ENCODE measurements at regions not wholly inside any gene's neighbourhood (a gene's known extent, or its start where the extent isn't known, plus 50 kb on each side); places are given as distances from the start of the nearest gene placed in this dataset.

DNA sequence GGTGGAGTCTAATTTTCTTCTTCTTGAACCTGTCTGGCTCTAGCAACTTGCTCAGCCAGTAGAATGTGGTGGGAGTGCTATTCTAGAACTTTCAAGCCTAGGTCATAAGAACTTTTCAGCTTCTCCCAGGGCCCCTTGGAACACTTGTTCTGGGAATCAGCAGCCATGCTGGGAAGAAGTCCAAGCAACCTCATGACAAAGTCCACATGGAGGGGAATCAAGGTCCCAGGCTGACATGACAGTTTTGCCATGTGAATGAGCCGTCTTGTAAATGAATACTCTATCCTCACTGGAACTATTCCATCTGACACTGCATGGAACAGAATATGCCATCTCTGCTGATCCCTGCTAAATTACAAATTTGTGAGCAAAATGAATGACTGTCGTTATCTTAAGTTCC is 214.2 kb upstream of the TBX3 start:
- no peak for TF ChIP-seq EZH2 (IDR thresholded peaks at IDR 0.05; ENCODE audit: low read length, missing control alignments)
- no peak for TF ChIP-seq CTCF (conservative IDR thresholded peaks at IDR 0.05 in 1 of 2, IDR thresholded peaks at IDR 0.05 in 1 of 2; ENCODE audit: low read depth in 1 of 2, low read length in 2 of 2)
- no peaks in the 10 kb centered on the region for H3K27me3 ChIP-seq (ENCODE audit: control insufficient read depth, insufficient read depth, low read length)
- H3K36me3 ChIP-seq (ENCODE audit: control insufficient read depth, insufficient read depth, low read length): no peaks in the 10 kb centered on the region
- DNase-seq (ENCODE audit: low read depth in 2 of 2): no peak
- H3K9ac ChIP-seq (ENCODE audit: insufficient read depth, low read length): no peak overlapping the region
- no peak overlapping the region for H2AFZ ChIP-seq (ENCODE audit: low read length)
- H3K4me3 ChIP-seq (replicated peaks in 1 of 4; ENCODE audit: control extremely low read depth in 1 of 4, insufficient read depth in 1 of 4, low read depth in 3 of 4, low read length in 4 of 4): no peak overlapping the region
- H3K4me1 ChIP-seq (ENCODE audit: control insufficient read depth, extremely low read depth, insufficient read depth, low read length): peaks cover 6% of the 10 kb centered on the region
- no peak overlapping the region for H3K27ac ChIP-seq (ENCODE audit: insufficient read depth, low read length)
- no peaks in the 10 kb centered on the region for H3K79me2 ChIP-seq (ENCODE audit: control insufficient read depth, insufficient read depth, low read length)
- no peak overlapping the region for H3K4me2 ChIP-seq (ENCODE audit: extremely low read depth, insufficient read depth, low read length)
- no peaks in the 10 kb centered on the region for H4K20me1 ChIP-seq (ENCODE audit: control insufficient read depth, extremely low read depth, insufficient read depth, low read length)
- H3K9me3 ChIP-seq (ENCODE audit: control insufficient read depth, insufficient read depth, low read depth, low read length): no peaks in the 10 kb centered on the region

DNA sequence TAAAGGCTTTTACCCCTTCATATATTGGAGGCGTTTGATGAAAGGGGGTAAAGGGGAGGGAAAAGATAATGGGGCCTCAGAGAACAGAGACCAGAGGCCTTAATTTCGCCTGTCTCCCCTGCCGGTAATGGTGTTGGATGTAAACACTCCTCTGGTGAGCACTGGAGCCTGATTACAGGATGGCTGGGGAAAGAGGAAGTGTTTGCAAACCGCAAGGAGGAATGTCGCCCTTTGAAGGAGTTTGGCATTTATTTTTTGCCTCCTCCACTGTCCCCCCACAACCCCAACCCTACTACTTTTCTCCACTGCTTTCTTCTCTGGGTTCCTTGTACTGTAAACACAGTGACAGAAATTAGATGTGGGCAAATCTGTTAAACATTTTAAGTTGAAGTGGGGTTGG is 211.9 kb upstream of the TBX3 start:
- Histone ChIP-seq H3K4me2 (ENCODE audit: extremely low read depth, insufficient read depth, low read length) (peak overlapping the region; percentile 2), H3K27me3 (ENCODE audit: control insufficient read depth, insufficient read depth, low read length) (no peaks in the 10 kb centered on the region), H4K20me1 (ENCODE audit: control insufficient read depth, extremely low read depth, insufficient read depth, low read length) (no peaks in the 10 kb centered on the region), H3K9me3 (ENCODE audit: control insufficient read depth, insufficient read depth, low read depth, low read length) (no peaks in the 10 kb centered on the region), H3K4me3 (replicated peaks in 1 of 4; ENCODE audit: control extremely low read depth in 1 of 4, insufficient read depth in 1 of 4, low read depth in 3 of 4, low read length in 4 of 4) (no peak overlapping the region), H3K27ac (ENCODE audit: insufficient read depth, low read length) (no peak overlapping the region), H3K36me3 (ENCODE audit: control insufficient read depth, insufficient read depth, low read length) (no peaks in the 10 kb centered on the region), H3K4me1 (ENCODE audit: control insufficient read depth, extremely low read depth, insufficient read depth, low read length) (no peaks in the 10 kb centered on the region), H2AFZ (ENCODE audit: low read length) (no peak overlapping the region), H3K9ac (ENCODE audit: insufficient read depth, low read length) (no peak overlapping the region), H3K79me2 (ENCODE audit: control insufficient read depth, insufficient read depth, low read length) (no peaks in the 10 kb centered on the region)
- peak in 1 of 2 donors; percentile 25 for DNase-seq (ENCODE audit: low read depth in 2 of 2)
- TF ChIP-seq CTCF (conservative IDR thresholded peaks at IDR 0.05 in 1 of 2, IDR thresholded peaks at IDR 0.05 in 1 of 2; ENCODE audit: low read depth in 1 of 2, low read length in 2 of 2): no peak
- no peak for TF ChIP-seq EZH2 (IDR thresholded peaks at IDR 0.05; ENCODE audit: low read length, missing control alignments)

- Histone ChIP-seq H3K4me3 (replicated peaks in 1 of 4; ENCODE audit: control extremely low read depth in 1 of 4, insufficient read depth in 1 of 4, low read depth in 3 of 4, low read length in 4 of 4) (no peak overlapping the region), H3K4me1 (ENCODE audit: control insufficient read depth, extremely low read depth, insufficient read depth, low read length) (no peaks in the 10 kb centered on the region), H3K27ac (ENCODE audit: insufficient read depth, low read length) (no peak overlapping the region), H3K27me3 (ENCODE audit: control insufficient read depth, insufficient read depth, low read length) (no peaks in the 10 kb centered on the region), H3K4me2 (ENCODE audit: extremely low read depth, insufficient read depth, low read length) (no peak overlapping the region), H3K9me3 (ENCODE audit: control insufficient read depth, insufficient read depth, low read depth, low read length) (no peaks in the 10 kb centered on the region), H3K9ac (ENCODE audit: insufficient read depth, low read length) (no peak overlapping the region), H2AFZ (ENCODE audit: low read length) (no peak overlapping the region), H3K36me3 (ENCODE audit: control insufficient read depth, insufficient read depth, low read length) (no peaks in the 10 kb centered on the region), H3K79me2 (ENCODE audit: control insufficient read depth, insufficient read depth, low read length) (no peaks in the 10 kb centered on the region), H4K20me1 (ENCODE audit: control insufficient read depth, extremely low read depth, insufficient read depth, low read length) (no peaks in the 10 kb centered on the region)
- TF ChIP-seq CTCF (conservative IDR thresholded peaks at IDR 0.05 in 1 of 2, IDR thresholded peaks at IDR 0.05 in 1 of 2; ENCODE audit: low read depth in 1 of 2, low read length in 2 of 2) (no peak), EZH2 (IDR thresholded peaks at IDR 0.05; ENCODE audit: low read length, missing control alignments) (no peak)
- DNase-seq (ENCODE audit: low read depth in 2 of 2): no peak
Measured at GRCh38 chr12:114895081-114895480, 211.1 kb upstream of the TBX3 start.

Measured in fibroblast of lung (primary cell).